HG03432 (cell line): ENCODE measurements at regions not wholly inside any gene's neighbourhood (a gene's known extent, or its start where the extent isn't known, plus 50 kb on each side); places are given as distances from the start of the nearest gene placed in this dataset.
"Not testable (repeated sequence)": the region's sequence is repeated elsewhere in the genome, so short reads cannot be mapped to it uniquely, and the experiment has no call there.

ENCODE experiments used
- ATAC-seq: cut with Tn5 transposase; IDR thresholded peaks from one replicate; pipeline ENCODE4 v1.9.1; 2021; ENCODE audit warnings: mild to moderate bottlenecking, moderate library complexity; ENCODE audit not compliant: unreplicated experiment

DNA sequence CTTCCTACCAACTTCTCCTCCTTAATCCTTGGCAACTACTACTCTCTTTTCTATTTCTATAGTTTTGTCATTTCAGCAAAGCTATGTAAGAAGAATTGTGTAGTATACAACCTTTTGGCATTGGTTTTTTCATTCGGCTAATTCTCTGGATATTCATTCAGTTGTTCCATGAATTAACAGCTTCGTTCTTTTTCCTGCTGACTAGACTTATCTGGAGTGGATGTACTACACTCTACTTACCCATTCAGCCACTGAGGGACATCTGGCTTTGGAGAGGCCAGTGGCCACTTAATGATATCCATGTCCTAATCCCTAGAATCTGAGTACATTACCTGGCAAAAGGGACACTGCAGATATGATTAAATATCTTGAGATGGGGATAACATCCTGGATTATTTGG, 623.9 kb downstream of the DOK5 start:
- ATAC-seq = no peak

DNA sequence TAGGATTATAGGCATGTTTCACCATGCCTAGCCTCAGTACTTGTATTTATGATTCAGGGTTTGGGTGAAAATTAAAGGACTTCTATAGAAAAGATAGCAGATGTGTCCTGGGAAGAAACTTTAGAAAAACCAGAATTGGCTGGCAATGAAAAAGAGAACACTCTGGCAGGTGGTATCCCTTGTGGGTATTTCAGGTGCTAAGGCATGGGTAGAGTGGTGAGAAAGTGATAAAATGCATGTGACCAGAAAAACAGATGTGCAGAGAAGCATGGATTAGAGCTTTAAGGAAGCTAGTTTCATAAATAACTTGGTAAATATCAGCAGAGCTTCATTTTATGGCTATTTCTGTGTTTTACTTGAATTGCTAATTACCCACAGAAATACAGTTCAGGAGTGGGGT, 622.2 kb downstream of the DOK5 start:
- no peak for ATAC-seq

DNA sequence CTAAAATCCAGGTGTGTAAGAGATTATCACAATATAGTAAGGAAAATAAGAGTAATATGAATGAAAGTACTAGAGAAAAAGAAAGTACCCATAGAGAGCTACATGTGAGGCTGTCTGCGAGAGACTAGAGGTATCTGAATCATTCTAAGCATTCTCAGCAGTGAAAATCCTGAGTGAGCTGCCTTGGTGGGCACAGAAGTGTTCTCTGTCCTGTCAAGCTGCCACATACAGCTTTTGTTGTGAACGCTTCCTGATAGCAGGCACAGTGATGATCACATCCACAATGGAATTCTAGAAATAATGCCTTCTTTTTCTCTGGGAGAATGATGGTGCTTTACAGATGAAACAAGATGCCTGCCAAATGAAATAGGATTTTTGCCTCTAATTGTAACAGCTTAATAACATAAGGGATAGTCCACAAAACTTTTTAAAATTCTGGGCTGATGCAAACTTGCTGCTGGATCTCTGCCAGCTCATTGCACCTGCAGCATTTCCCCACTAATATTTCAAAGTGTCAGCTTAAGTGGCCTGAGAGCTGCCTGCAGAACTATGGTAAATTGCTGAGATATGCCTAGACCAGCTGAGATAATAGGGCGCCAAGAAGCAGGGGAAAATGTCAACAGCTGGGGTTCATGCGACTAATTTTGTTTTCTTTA, 620.5 kb downstream of the DOK5 start:
- ATAC-seq = no peak

DNA sequence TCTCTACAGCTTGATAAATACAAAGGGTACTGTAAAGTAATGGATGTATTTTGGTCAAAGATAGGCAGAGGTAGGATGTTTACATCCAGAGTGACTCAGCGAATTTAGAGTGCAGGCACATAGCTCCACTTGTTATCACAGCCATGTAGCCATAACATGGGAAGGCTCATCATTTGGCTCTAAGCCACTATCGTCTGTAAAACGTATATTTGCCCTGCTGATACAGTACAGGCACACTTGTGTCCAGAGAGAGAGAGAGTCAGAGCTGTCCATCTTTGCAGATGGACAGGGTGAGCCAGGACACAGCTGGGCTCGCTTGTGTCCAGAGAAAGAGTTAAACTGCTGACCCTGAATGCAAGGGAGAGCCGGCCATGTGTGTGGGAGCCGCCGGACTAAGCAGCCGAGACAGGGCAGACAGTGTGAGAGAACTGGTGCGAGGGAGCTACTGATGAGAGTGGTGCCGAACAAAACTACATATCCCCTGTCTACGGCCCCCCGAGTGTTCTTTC, 619.0 kb downstream of the DOK5 start:
- no peak for ATAC-seq

DNA sequence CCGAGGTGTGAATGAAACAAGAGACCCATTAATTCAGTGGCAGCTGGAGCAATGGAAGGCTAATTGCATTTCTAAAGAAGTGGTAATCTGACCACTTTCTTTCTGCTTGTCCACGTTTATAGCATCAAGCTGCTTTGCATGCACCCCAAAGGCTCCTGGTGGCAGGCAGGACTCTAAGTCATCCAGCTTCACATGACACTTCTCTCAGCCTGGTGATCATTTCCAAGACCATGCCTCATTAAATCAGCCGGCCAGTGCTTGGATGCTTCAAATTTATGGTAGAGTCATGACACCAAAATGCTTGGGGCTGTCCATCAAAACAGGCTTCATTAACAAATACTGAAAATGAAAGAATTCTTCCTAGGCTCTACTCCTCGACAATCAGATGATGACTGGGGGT, 614.9 kb downstream of the DOK5 start:
- ATAC-seq = no peak

DNA sequence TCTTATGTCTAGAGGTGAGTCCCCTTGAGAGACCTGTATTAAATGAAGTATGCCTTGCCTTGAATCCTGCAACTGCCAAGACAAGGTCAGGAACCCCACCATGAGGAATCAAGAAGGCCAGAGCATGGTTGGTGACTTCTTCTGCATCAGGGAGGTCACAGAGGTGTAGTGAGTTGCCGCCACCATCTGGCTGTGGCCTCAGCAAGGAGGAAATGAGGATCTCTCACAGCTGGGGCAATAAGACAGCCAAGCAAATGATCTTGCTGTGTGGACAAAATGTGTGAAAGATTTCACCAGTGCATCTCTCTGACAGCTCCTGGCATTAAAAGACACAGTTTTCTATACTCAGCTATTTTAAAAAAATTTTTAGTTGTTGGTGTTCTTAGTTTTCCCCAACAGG, 611.0 kb downstream of the DOK5 start:
- ATAC-seq = no peak

DNA sequence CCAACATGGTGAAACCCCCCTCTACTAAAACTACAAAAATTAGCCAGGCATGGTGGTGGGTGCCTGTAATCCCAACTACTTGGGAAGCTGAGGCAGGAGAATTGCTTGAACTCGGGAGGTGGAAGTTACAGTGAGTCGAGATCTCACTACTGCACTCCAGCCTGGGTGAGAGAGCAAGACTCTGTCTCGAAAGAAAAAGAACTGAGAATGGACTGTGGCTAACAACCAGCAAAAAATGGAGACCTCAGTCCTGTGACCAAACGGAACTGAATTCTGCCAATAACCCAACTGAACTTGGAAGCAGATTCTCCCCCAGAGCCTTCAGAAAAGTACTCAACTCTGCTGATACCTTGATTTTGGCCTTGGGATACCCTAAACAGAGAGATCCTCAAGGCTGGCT, 604.5 kb downstream of the DOK5 start:
- no peak for ATAC-seq

DNA sequence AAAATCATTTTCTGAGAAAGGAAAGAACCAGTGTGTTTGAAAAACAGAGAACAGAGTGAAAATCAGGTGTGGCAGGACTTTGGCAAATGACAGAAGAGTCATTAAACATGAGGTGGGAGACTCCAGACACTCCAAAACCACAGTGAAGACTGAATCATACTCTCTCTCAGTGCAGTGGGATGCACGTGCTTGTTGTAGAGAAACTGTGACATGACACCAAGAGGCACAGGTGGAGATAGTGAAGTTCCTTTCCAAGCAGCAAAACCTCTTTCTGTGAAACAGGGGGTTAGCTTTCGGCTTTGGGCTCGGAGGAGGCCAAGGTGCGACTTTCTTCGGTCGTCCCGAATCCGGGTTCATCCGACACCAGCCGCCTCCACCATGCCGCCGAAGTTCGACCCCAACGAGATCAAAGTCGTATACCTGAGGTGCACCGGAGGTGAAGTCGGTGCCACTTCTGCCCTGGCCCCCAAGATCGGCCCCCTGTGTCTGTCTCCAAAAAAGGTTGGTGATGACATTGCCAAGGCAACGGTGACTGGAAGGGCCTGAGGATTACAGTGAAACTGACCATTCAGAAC, 599.0 kb downstream of the DOK5 start:
- not testable (repeated sequence) for ATAC-seq

DNA sequence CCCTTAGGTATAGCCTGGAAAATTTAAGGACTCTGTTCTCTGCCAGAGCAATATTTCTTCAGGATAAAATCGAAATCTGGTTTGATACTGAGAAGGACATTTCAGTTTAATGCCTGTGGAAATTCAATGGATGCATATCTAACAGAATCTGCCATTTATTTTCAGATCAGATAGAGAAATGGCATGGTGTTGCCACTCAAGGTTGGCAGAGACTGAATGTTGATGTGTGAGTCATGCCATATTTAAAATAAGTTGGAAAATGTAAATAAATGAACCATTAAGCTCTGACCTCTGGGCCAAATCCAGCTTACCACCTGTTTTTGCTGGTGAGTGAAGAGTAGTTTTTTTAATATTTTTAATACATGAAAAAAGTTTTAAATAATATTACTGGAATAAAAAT, 594.6 kb downstream of the DOK5 start:
- ATAC-seq = no peak

DNA sequence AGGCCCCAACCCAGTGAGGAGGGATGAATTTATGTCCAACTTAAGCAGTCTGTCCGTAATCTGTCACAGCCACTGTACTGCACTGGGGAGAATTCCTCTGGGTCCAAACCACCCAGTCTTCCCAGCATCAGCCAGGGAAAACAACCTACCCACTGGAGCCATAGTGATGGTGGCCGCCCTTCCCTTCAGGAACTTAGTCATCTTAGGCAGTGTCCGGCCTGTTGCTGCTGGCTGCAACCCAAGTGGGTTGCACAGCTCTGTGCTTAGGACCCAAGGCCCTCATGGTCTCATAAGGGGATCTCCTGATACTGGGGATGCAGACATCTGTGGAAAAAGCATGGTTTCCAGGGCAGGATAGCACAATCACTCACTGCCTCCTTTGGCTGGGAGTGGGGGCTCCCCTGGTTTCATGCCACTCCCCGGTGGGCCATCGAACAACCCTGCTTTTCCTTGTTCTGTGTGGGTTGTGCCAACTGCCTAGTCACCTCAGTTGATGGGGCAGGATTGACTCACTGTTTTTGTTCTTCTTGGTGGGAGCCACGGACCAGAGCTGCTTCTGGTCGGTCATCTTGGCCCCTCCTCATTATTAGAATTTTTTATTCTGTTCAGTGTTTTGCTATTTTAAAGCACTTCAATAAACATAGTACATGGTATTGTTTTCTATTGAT, 591.9 kb downstream of the DOK5 start:
- ATAC-seq = no peak

DNA sequence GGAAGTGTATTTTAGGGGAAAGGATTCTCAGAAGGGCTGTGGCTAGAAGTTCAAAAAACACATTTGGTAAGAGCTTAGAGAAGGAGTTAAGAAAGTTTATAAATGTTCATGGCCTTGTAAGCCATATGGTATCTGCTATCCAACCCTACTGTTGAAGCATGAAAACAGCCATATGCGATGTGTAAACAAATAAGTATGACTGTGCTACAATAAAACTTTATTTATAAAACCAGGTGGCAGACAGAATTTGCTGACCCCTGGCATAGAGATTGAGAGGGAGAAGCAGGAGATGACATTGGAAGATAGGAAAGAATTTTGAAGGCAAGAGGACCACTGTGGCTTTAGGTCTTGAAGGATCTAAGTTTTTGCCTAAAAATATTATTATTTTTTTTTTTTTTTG, 583.5 kb downstream of the DOK5 start:
- no peak for ATAC-seq

DNA sequence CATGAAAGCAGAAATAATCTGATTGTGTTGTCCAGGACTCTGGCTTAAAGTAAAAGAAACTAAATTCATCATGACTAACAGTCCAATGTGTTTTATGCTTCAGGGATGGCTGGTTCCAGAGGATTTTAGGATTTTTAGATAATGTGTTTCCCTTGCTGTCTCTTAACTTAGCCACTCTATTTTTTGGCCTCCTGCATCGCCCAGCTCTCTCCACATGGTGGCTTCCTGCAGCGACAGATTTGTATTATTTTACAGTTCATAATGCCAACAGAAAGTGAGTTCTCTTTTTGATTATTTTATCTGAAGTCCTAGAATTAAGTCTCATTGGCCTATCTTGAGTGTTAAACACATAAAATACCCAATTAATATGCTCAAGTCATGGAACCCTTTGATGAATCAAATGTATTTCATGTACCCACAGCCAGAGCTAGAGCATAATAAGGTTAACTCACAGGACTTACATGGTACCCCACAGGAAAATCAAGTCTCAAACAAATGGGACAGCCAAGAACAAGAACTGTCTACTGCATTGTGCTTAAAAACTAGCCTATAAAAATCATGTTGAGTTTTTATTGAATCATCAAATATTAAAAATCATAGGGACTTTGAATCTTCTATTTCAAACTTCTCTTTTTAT, 582.5 kb downstream of the DOK5 start:
- ATAC-seq = no peak

DNA sequence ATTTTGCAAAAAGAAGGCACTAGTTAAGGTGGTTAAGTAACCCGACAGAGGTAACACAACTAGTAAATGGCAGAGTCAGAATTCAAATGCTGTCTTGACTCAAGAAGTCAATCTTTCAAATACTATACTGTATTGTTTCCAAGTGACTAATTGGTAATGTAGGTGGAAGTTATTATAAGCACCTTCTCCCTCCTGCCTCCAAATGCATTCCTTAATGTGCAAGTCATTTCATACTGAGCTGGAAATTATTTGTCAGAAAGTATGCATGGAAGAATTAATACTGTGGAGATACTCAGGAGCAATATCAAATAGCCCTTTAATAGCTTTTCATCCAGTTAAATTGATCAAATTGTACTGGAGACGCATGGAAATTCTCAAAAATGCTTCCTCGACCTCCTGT, 579.1 kb downstream of the DOK5 start:
- ATAC-seq = no peak

DNA sequence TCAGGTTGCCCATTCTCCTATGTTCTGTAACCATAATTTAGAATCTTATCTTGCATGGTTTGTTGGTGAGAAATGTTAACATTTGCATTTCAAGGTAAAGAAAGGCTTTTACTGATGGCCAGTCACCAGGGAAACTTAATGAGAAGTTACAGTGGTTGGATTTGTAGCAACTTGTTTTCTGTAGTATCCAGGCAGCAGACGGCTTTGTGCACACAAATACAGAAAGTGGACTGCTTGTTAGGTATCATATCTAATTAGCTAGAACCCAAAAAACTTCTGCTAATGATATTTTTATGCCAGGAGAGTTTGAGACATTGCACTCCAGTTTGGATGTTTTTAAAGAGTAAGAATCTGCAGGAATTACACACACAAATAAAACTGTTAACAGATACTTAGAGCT, 578.0 kb downstream of the DOK5 start:
- ATAC-seq = no peak

DNA sequence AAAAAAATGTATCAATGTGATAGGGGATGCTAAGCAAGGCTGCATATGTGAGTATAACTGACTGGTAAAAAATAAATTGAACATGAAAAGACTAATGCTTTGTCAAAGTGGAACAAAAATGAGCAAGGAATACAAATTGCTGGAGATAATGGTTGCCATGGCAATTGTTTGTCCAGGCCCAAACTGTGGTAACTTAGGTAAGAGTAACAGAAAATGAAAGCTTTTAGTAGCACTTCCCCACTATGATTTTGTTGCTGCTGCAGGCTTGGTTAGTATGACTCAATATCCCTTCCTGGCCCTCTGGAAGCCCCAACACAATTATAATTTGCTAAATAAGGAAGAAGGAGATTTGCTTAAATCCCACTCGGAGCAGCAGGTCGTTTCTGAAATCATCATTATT, 577.1 kb downstream of the DOK5 start:
- no peak for ATAC-seq

DNA sequence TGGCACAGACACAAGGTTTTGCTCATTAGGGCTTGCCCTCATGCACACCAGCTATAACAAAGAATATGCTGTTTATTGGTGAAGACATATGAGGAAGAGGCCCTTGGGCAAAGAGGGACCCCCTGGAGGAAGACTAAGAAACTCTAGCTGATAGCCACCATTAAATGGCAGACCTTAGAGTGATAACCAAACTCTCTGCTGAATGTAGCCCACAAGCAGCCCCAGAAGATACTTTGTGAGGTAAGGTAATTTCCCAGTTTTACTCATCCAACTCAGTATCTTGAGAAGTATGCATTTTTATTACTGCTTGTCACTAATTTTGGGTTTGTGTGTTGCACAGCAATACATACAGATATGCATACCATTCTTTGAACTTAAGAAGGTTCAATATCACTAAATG, 563.3 kb downstream of the DOK5 start:
- ATAC-seq = no peak

DNA sequence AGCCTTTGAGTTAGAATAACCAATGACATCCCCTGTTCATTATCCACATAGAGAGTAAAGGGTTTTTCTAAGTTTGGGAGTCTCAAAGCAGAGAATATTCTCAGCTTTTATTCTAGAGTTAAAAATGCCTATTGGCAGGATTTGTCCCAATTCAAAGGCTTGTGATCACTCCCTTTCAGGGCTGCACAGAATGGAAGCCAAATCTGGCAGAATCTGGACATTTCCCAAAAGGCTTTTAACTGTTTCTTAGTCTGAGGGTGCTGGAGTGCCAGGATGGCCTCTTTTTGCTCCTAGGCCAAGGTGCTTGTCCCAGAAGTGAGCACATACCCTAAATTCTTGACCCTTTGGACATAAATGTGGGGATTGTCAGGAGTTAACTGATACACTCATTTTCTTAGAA, 556.6 kb downstream of the DOK5 start:
- no peak for ATAC-seq

DNA sequence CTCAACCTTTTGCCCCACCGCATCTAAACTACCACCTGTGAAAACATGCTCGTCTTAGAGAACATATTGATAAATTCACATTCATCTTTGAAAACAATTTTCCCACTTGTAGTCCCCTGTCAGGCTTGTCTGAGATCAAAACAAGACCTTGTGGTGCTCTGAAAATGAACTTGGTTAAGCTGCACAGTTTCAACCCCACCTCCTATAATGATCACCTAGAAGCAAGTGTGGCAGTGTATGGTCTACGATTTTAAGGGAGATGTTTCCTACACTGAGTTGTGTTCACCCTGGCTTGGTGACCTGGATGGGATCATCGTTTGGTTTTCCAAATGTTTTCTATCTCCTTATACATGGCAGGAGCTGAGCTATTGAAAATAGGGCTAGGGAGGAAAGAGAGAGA, 539.4 kb downstream of the DOK5 start:
- ATAC-seq = no peak

DNA sequence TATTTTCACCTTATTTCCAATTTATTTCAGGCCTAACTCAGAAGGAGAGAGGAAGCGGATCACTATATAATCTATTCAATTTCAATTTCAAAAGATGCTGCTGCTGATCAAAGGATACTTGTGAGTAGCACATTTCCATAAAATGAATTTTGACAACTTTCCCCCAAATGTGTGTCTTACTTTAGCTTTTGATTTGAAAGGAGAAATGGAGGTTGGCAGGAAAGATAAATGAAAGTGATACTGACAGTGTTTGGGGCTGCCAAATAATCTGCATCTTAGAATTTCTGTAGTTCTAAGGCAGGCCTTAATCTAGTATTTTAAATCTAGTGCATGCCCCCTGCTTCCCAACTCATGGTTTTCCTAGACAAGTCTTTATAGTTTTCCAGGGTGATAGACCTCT, 535.4 kb downstream of the DOK5 start:
- ATAC-seq = no peak

DNA sequence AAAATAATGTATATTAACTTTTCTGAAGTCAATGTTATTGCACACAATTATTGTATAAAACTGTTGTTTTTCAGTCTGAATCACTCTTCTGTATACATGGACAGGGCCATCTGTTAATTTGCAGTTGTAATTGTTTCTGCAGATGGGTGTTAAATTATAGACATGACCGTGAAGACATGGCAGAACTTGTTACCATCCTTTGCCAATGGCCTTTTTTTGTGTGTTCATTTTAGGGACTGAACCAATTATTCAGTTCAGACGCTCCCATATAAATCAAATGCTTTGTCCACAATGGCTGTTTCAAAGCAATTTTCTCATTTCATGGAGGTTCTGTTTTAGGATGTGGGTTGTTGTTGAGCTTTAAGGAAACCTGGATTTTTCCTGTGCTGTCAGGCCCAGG, 533.7 kb downstream of the DOK5 start:
- no peak for ATAC-seq

DNA sequence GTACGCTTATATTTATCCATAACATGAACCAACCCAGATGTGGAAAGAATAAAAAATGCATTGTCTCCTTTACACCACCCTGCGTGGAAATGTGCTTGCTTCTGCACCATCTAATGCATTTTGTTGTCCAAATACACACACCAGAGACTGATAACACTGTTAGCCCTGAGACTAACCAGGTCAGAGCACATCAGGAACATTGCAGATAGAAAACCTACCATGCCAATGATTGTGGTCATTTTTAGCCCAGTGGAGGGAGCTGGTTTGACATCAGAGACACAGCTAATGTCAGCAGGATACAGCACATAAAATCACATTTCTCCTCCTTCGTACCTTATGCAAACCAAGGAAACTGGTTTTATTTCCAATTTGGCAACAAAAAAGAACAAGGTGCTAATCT, 528.7 kb downstream of the DOK5 start:
- ATAC-seq = no peak

DNA sequence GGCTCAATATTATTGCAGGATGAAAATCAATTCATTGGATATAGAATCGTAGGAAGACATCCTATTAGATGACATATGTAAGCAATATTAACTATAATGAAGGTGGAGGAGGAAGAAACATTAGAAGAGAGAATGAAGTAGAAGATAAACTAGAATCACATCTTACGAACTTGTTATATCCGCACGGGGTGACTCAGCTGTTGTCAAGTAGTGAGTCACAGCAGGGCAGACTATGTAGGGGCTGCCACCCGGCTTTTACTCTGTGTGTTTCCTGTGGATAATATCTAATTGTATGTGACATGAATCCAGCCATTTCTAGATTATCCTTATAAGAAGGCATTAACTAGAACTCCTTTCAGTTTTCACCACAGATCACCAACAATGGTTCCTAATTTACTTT, 520.2 kb downstream of the DOK5 start:
- no peak for ATAC-seq
